HCT116 (cell line): ENCODE measurements at regions not wholly inside any gene's neighbourhood (a gene's known extent, or its start where the extent isn't known, plus 50 kb on each side); places are given as distances from the start of the nearest gene placed in this dataset.

Experiments
- ATAC-seq: fragments of 200-7000 bp; cut with Tn5 transposase; 2 replicates; pipeline ENCODE4 v1.9.1; 2020; ENCODE audit warnings: mild to moderate bottlenecking, moderate library complexity
- BruUV-seq: library from RNA; stranded (reverse); fragments of 400-500 nt; replicated peaks from 2 replicates; lab custom pipeline; 2021; lab: Mats Ljungman, UMichigan
- CTCF ChIA-PET: fragments of 300-600 bp; sonication (Branson Sonifier 250); formaldehyde crosslinking; loops from one replicate; lab custom pipeline; 2021; ENCODE audit warnings: antibody characterized with exemption; lab: Charles Lee
- POLR2A ChIA-PET: fragments of 300-600, 350-600 bp; sonication (Branson Sonifier 250); formaldehyde crosslinking; loops from one replicate; lab custom pipeline; 2021; ENCODE audit warnings: antibody characterized with exemption; lab: Charles Lee
- RAD21 ChIA-PET, 2 experiments: fragments of 300-600 bp; sonication (Branson Sonifier 250); formaldehyde crosslinking; loops; one replicate each; lab custom pipeline; 2023; ENCODE audit warnings: low total read pairs in 2 of 2; ENCODE audit not compliant: uncharacterized antibody in 2 of 2, unreplicated experiment in 2 of 2, low non-redundant PET in 1 of 2; lab: Charles Lee
- DNase-seq: peaks from one replicate; pipeline ENCODE4 v3.0.0-alpha.2; 2010; ENCODE audit warnings: low read depth, low spot score
- H2AFZ ChIP-seq: fragments of 200-600 bp; shearing (Covaris generic), sonication (generic); 2 replicates; pipeline ENCODE4 v1.6.1; 2017; ENCODE audit warnings: low read depth, mixed run types, mixed read lengths, antibody characterized with exemption, low read length; ENCODE audit not compliant: poor library complexity, severe bottlenecking
- H3K27ac ChIP-seq: 2 replicates; pipeline ENCODE4 v1.5.1; 2012; ENCODE audit warnings: low read depth, low read length
- H3K27me3 ChIP-seq: fragments of 200-600 bp; sonication (generic); 2 replicates; pipeline ENCODE4 v1.6.1; 2016; ENCODE audit warnings: mixed run types, low read length, mixed read lengths; ENCODE audit not compliant: insufficient read depth
- H3K36me3 ChIP-seq, 2 experiments: fragments of 200-500 bp in 1 of 2; fragments of 200-600 bp in 1 of 2; sonication (Bioruptor generic) in 1 of 2; sonication (generic) in 1 of 2; 2 replicates each; pipeline versions ENCODE4 v1.5.1 to v1.6.1; 2014 to 2016; ENCODE audit warnings: low read length in 2 of 2, inconsistent platforms in 1 of 2, mixed read lengths in 1 of 2, mixed run types in 1 of 2; ENCODE audit not compliant: insufficient read depth in 2 of 2, control insufficient read depth in 1 of 2
- H3K4me1 ChIP-seq, 2 experiments: fragments of 200-600 bp in 1 of 2; sonication (generic) in 1 of 2; 2 replicates each; pipeline versions ENCODE4 v1.5.1 to v1.6.1; 2012 to 2017; ENCODE audit warnings: low read length in 2 of 2, inconsistent platforms in 1 of 2, mild to moderate bottlenecking in 1 of 2, mixed read lengths in 1 of 2, mixed run types in 1 of 2, moderate library complexity in 1 of 2; ENCODE audit not compliant: insufficient read depth in 2 of 2, control insufficient read depth in 1 of 2
- H3K4me2 ChIP-seq: fragments of 200-600 bp; sonication (generic); 2 replicates; pipeline ENCODE4 v1.6.1; 2017; ENCODE audit warnings: mixed run types, low read length, mixed read lengths
- H3K4me3 ChIP-seq, 2 experiments: fragments of 200-600 bp in 1 of 2; sonication (generic) in 1 of 2; replicated peaks in 1 of 2; 2 replicates each; pipeline ENCODE4 v1.5.1; 2011 to 2016; ENCODE audit warnings: low read length in 2 of 2, control low read depth in 1 of 2, low read depth in 1 of 2, mild to moderate bottlenecking in 1 of 2, mixed read lengths in 1 of 2, mixed run types in 1 of 2
- H3K79me2 ChIP-seq: fragments of 200-600 bp; sonication (generic); 2 replicates; pipeline ENCODE4 v1.6.1; 2017; ENCODE audit warnings: mild to moderate bottlenecking, mixed run types, low read length, moderate library complexity, mixed read lengths; ENCODE audit not compliant: insufficient read depth
- H3K9ac ChIP-seq: fragments of 200-600 bp; sonication (generic); 2 replicates; pipeline ENCODE4 v1.6.1; 2016; ENCODE audit warnings: low read length, mixed read lengths
- H3K9me2 ChIP-seq: fragments of 200-600 bp; sonication (generic), shearing (Covaris generic); 2 replicates; pipeline ENCODE4 v1.6.1; 2017; ENCODE audit warnings: mixed run types, mild to moderate bottlenecking, moderate library complexity; ENCODE audit not compliant: insufficient read depth
- H3K9me3 ChIP-seq, 2 experiments: fragments of 200-500 bp in 1 of 2; fragments of 200-600 bp in 1 of 2; sonication (Bioruptor generic) in 1 of 2; sonication (generic) in 1 of 2; 2 replicates each; pipeline ENCODE4 v1.6.1; 2014 to 2017; ENCODE audit warnings: low read length in 2 of 2, mixed read lengths in 2 of 2, inconsistent platforms in 1 of 2, low read depth in 1 of 2, mild to moderate bottlenecking in 1 of 2, mixed run types in 1 of 2, moderate library complexity in 1 of 2; ENCODE audit not compliant: control insufficient read depth in 1 of 2, insufficient read depth in 1 of 2
- H4K20me1 ChIP-seq: fragments of 200-600 bp; sonication (generic), shearing (Covaris generic); 2 replicates; pipeline ENCODE4 v1.6.1; 2017; ENCODE audit warnings: mixed run types, mild to moderate bottlenecking, moderate library complexity; ENCODE audit not compliant: insufficient read depth
- EZH2 ChIP-seq: fragments of 200-600 bp; sonication (generic); IDR thresholded peaks from 2 replicates; pipeline ENCODE4 v1.6.1; 2017; ENCODE audit warnings: antibody characterized with exemption, mixed run types
- FOSL1 ChIP-seq: IDR thresholded peaks from 2 replicates; pipeline ENCODE4 v1.6.1; 2012; ENCODE audit warnings: low read depth
- JUND ChIP-seq: IDR thresholded peaks from 2 replicates; pipeline ENCODE4 v1.6.1; 2012
- MAX ChIP-seq: IDR thresholded peaks from 2 replicates; pipeline ENCODE4 v1.6.1; 2012
- POLR2A ChIP-seq: IDR thresholded peaks from 2 replicates; pipeline ENCODE4 v1.7.0; 2011; ENCODE audit warnings: borderline replicate concordance; ENCODE audit not compliant: insufficient read depth, insufficient read length; ENCODE audit errors: extremely low read depth
- POLR2AphosphoS5 ChIP-seq: IDR thresholded peaks from 2 replicates; pipeline ENCODE4 v1.6.1; 2011; ENCODE audit warnings: mild to moderate bottlenecking, low read depth, low read length, moderate library complexity
- REST ChIP-seq: IDR thresholded peaks from 2 replicates; pipeline ENCODE4 v1.6.1; 2012; ENCODE audit warnings: low read depth
- SIN3A ChIP-seq: IDR thresholded peaks from 2 replicates; pipeline ENCODE4 v1.6.1; 2012; ENCODE audit warnings: low read depth
- SP1 ChIP-seq: IDR thresholded peaks from 2 replicates; pipeline ENCODE4 v1.6.1; 2012; ENCODE audit warnings: low read depth
- TCF7L2 ChIP-seq: IDR thresholded peaks from 2 replicates; pipeline ENCODE4 v1.7.0; 2011; ENCODE audit warnings: borderline replicate concordance, inconsistent platforms; ENCODE audit not compliant: insufficient read depth, insufficient read length; ENCODE audit errors: extremely low read depth
- ZFX ChIP-seq: fragments of 450-650 bp; IDR thresholded peaks from 2 replicates; pipeline ENCODE4 v1.6.1; 2017
- intact Hi-C: fragments of 100-400 bp; cut with micrococcal nuclease; formaldehyde crosslinking; loops from 2 replicates; pipeline ENCODE4 v1.10.0; 2022

DNA sequence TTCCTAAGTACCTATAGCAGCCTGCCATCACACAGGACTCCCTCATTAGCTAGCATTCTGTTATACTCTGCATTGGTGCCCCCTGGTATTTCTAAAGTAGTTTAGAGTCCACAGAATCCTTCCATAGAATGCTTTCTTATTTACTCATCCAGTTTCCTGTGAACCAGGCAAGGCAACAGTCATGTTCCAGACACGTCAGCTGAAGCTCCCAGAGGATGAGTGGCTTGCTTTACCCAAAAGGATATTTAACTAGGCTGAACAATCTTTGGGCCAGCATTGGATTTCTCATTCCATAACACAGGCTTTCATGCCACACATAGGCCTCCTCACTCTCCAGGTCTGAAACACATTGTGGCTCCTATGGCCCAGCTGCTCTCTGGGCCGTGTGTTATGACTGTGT is 203.8 kb upstream of the MAP3K7 start:
- no peak overlapping the region for H3K4me2 ChIP-seq
- no peak overlapping the region for H3K4me3 ChIP-seq
- CTCF ChIA-PET = no interaction called here
- no peaks in the 10 kb centered on the region for H4K20me1 ChIP-seq
- H2AFZ ChIP-seq = no peak overlapping the region
- ATAC-seq (no peak), DNase-seq (no peak)
- no peaks in the 10 kb centered on the region for H3K9me3 ChIP-seq
- no peaks in the 10 kb centered on the region for H3K9me2 ChIP-seq
- POLR2A ChIA-PET = no interaction called here
- H3K36me3 ChIP-seq = no peaks in the 10 kb centered on the region
- no peak for TF ChIP-seq TCF7L2
- TF ChIP-seq POLR2AphosphoS5 = no peak
- RAD21 ChIA-PET = no interaction called here
- no peak overlapping the region for H3K27ac ChIP-seq
- no peaks in the 10 kb centered on the region for H3K79me2 ChIP-seq
- H3K27me3 ChIP-seq = peaks cover 16% of the 10 kb centered on the region; the same call in 1 of the 2 replicates
- no peaks in the 10 kb centered on the region for H3K4me1 ChIP-seq
- BruUV-seq = no TSS peak
- no peak overlapping the region for H3K9ac ChIP-seq
- intact Hi-C loops = no loop called here

- intact Hi-C loops = no loop called here
- BruUV-seq = no TSS peak
- no peak overlapping the region for H3K4me3 ChIP-seq
- H4K20me1 ChIP-seq = no peaks in the 10 kb centered on the region
- ChIA-PET RAD21 (no interaction called here), POLR2A (no interaction called here), CTCF (no interaction called here)
- no peak overlapping the region for H2AFZ ChIP-seq
- no peak for TF ChIP-seq SP1
- TF ChIP-seq ZFX = no peak
- no peak for TF ChIP-seq FOSL1
- TF ChIP-seq TCF7L2 = no peak
- TF ChIP-seq JUND = no peak
- no peak for TF ChIP-seq REST
- TF ChIP-seq POLR2AphosphoS5 = no peak
- TF ChIP-seq MAX = no peak
- no peak for TF ChIP-seq EZH2
- no peak for TF ChIP-seq SIN3A
- no peak for TF ChIP-seq POLR2A
- H3K4me1 ChIP-seq = no peaks in the 10 kb centered on the region
- no peak overlapping the region for H3K9ac ChIP-seq
- no peak for DNase-seq
- ATAC-seq = no peak
- H3K9me2 ChIP-seq = no peaks in the 10 kb centered on the region
- no peaks in the 10 kb centered on the region for H3K9me3 ChIP-seq
- H3K27ac ChIP-seq = no peak overlapping the region
- peaks cover 16% of the 10 kb centered on the region; the same call in 1 of the 2 replicates for H3K27me3 ChIP-seq
- no peak overlapping the region for H3K4me2 ChIP-seq
- no peaks in the 10 kb centered on the region for H3K79me2 ChIP-seq
- H3K36me3 ChIP-seq = no peaks in the 10 kb centered on the region
Observed at GRCh38 chr6:90790058-90790457, 203.2 kb upstream of the MAP3K7 start.
